HG03432 (cell line): ENCODE measurements at regions not wholly inside any gene's neighbourhood (a gene's known extent, or its start where the extent isn't known, plus 50 kb on each side); places are given as distances from the start of the nearest gene placed in this dataset.
"Not testable (repeated sequence)": the region's sequence is repeated elsewhere in the genome, so short reads cannot be mapped to it uniquely, and the experiment has no call there.

Experiments used
- ATAC-seq: cut with Tn5 transposase; IDR thresholded peaks from one replicate; pipeline ENCODE4 v1.9.1; 2021; ENCODE audit warnings: mild to moderate bottlenecking, moderate library complexity; ENCODE audit not compliant: unreplicated experiment

- no peak for ATAC-seq
These were observed 269.7 kb upstream of the ATP10A start for GRCh38 chr15:26132811-26133210.

- no peak for ATAC-seq
These were observed 266.7 kb upstream of the ATP10A start for GRCh38 chr15:26129852-26130251.

- ATAC-seq = no peak
These were observed 265.5 kb upstream of the ATP10A start for GRCh38 chr15:26128611-26129140.

- ATAC-seq = no peak
These were observed 263.8 kb upstream of the ATP10A start for GRCh38 chr15:26126819-26127387.

GRCh38 chr15:26126070-26126469 lies 262.9 kb upstream of the ATP10A start:
- no peak for ATAC-seq

- no peak for ATAC-seq
These were observed 262.5 kb upstream of the ATP10A start for GRCh38 chr15:26125664-26126063.

- ATAC-seq = no peak
These were observed 256.2 kb upstream of the ATP10A start for GRCh38 chr15:26119322-26119721.

- no peak for ATAC-seq
These were observed 252.3 kb upstream of the ATP10A start for GRCh38 chr15:26115229-26115943.

- ATAC-seq = not testable (repeated sequence)
These were observed 251.0 kb upstream of the ATP10A start for GRCh38 chr15:26114128-26114527.

- ATAC-seq = no peak
These were observed 250.2 kb upstream of the ATP10A start for GRCh38 chr15:26113296-26113695.

- no peak for ATAC-seq
These were observed 246.1 kb upstream of the ATP10A start for GRCh38 chr15:26109203-26109602.

- ATAC-seq = no peak
These were observed 243.4 kb upstream of the ATP10A start for GRCh38 chr15:26106556-26106955.

GRCh38 chr15:26103002-26103404 lies 239.9 kb upstream of the ATP10A start:
- ATAC-seq = no peak

- no peak for ATAC-seq
These were observed 239.2 kb upstream of the ATP10A start for GRCh38 chr15:26102365-26102764.

- ATAC-seq = no peak
These were observed 238.3 kb upstream of the ATP10A start for GRCh38 chr15:26101443-26101842.

- ATAC-seq = no peak
These were observed 235.7 kb upstream of the ATP10A start for GRCh38 chr15:26098801-26099200.

GRCh38 chr15:26097216-26097615 lies 234.1 kb upstream of the ATP10A start:
- no peak for ATAC-seq

GRCh38 chr15:26096581-26096980 lies 233.5 kb upstream of the ATP10A start:
- ATAC-seq = no peak

GRCh38 chr15:26095710-26096330 lies 232.7 kb upstream of the ATP10A start:
- ATAC-seq = no peak

- ATAC-seq = no peak
These were observed 228.1 kb upstream of the ATP10A start for GRCh38 chr15:26091184-26091583.

- no peak for ATAC-seq
These were observed 224.8 kb upstream of the ATP10A start for GRCh38 chr15:26087881-26088280.

- ATAC-seq = no peak
These were observed 224.3 kb upstream of the ATP10A start for GRCh38 chr15:26087395-26087794.
